Hematopoietic multipotent progenitor cell treated with erythropoietin and hydrocortisone succinate and interleukin-3 and kit ligand, for 6 days (in vitro differentiated cells): ENCODE measurements at regions not wholly inside any gene's neighbourhood (a gene's known extent, or its start where the extent isn't known, plus 50 kb on each side); places are given as distances from the start of the nearest gene placed in this dataset.

ENCODE experiments used
- DNase-seq: peaks from one replicate; pipeline ENCODE4 v3.0.0-alpha.2; 2015

GRCh38 chr21:16020878-16021277 lies 291.1 kb downstream of the USP25 start:
- DNase-seq: no peak

DNA sequence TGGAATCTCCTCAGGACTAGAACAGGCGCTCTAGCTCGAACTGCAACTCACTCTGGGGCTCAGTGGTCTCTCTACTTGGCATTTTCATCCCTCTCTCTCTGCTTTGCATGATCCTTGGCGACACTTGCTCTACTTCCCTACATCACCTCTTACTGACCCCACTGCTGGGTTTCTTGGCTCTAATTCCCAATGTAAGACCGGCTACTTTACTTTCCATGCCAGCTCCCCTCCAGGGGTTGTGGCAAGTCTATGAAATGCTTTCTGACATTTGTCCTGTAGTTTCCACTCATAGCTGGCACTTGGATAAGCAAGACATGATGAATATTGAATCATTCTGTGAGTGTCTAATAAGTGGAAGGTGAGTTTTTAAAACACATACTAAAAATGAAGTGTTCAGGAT lies 292.3 kb downstream of the USP25 start:
- DNase-seq: no peak

- no peak for DNase-seq
Measured at GRCh38 chr21:16022921-16023320, 293.1 kb downstream of the USP25 start.

- DNase-seq: no peak
Measured at GRCh38 chr21:16028142-16028541, 298.4 kb downstream of the USP25 start.

GRCh38 chr21:16028941-16029464 lies 299.2 kb downstream of the USP25 start:
- DNase-seq: no peak

DNA sequence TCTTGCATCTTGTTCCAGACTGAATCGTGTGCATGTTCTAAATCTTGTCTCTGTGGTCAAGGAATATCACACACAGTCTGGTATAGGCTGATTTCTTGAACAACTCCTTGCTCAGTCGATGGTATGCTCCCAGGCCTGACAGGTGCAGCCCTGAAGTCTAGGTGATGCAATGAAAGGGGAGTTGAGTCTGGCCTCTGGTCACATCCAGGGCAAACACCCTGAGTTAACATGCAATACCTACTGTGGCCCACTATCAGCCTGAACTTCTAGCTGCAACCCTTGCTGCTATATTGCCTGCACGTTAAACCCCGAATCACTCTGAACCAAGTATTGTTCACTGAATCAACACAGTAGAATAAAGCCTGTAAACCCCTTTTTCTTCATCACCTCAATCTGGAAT lies 303.4 kb downstream of the USP25 start:
- DNase-seq: no peak

DNA sequence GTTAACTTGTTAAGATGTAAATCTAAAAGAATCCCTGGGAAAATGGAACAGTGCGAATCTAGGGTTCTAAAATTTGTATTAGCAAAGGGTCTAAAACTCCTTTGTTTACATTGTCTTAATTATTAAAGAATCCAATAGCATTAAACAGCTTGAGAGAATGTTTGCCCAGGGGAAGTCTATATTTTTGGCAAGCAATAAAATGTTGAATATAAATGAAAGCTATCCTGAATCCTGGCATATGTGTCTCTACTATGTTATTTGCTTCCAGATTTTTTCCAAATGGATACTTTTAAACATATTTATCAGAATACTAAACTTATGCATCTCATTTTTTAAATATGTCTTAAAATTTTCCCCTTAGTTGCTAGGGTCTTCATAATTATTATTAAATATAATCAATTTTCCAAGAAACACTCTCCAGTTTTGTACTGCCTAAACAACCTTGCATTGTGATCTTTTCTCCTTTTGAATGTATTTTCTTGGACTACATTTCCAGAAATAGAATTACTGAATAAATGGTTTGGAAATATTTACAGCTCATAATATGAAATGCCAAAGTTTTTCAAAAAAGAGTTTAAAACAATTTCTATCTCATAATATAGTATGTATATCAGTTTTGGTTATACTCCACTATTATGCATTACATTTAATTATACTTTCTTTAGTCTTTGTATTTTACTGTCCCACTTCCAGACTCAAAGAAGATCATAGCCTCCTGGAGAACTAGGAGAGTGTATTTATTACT lies 304.8 kb downstream of the USP25 start:
- no peak for DNase-seq

DNA sequence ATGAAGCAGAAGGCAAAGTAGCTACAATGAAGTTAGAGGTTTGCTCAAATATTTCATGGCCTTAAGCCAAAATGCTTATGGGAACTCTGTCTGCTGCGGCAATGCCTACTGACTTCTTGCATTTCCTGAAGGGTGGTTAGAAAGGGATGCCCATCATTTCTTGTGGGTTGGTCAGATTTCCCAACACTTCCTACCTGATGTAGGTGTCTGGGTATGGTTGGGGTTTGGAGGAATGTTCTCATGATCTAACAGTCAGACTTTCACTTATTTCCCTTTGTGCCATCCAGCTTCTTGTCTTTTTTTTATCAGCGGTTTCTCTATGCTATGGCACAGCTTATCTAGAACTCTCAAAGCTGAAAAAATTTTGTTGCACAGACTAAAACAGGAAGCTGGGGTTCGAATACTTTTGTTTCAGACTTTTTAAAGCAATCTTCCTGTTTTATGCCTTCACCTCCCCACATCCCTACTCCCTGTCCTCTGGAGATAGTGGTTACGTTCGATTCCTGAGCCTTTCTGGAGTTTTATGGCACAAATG lies 307.7 kb downstream of the USP25 start:
- peak; percentile 72 for DNase-seq

DNA sequence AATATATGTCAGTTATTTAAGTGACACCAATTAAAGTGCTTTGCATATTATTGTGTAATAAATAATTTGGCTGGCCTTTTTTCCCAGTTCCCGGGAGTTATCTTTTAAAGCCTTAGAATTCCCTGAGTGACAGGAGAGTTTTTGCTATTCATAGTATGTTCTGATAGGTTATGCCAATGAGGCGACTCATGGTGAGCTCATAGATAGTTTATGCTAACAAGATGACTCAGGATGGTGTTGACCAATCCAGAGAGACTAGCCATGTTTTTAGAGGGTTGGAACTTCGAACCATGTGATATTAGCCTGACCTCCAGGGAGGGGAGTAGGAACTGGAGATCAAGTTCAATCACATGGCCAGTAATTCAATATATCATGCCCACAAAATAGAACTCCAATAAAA lies 310.8 kb downstream of the USP25 start:
- DNase-seq: no peak

GRCh38 chr21:16044676-16045075 lies 314.9 kb downstream of the USP25 start:
- no peak for DNase-seq

GRCh38 chr21:16046656-16047330 lies 317.0 kb downstream of the USP25 start:
- DNase-seq: no peak

- no peak for DNase-seq
Measured at GRCh38 chr21:16047904-16048303, 318.1 kb downstream of the USP25 start.

- DNase-seq: no peak
Measured at GRCh38 chr21:16055014-16055413, 325.2 kb downstream of the USP25 start.

DNA sequence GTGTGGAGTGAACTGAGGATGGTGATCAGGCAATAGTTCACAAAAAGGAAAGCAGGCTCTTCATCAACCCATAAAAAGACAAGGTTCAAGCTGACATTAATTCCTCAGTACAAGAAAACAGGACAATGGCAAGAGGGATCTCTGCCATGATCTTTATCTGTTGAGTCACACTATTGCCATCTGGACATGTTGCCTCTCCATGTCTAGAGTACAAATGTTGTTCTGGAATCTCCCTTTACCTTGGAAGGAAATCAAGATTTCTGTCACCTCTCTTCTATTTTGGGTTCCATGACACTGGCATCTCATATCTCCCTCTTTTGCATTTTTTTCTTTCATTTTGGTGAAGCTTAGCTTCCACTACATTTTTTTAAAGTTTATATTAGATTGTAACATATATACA lies 329.1 kb downstream of the USP25 start:
- DNase-seq: no peak

DNA sequence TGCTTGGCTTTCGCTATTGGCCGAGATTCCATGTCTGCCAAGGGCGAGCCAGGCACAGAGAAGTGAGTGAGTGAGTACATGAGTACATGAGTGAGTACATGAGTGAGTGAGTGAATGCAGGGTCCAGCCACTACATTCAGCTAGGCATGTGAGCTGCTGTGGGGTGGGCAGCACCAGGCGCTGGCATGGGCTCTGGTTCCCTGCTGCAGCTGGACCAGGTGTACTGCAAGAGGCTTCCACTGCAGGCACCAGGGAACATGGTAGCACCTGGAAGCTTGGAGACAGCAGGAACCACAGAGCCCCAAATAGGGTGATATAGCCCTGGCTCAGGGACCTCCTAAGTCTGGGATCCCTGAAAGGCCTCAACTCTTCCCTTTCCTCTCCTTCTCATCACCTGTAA lies 330.2 kb downstream of the USP25 start:
- DNase-seq: no peak

DNA sequence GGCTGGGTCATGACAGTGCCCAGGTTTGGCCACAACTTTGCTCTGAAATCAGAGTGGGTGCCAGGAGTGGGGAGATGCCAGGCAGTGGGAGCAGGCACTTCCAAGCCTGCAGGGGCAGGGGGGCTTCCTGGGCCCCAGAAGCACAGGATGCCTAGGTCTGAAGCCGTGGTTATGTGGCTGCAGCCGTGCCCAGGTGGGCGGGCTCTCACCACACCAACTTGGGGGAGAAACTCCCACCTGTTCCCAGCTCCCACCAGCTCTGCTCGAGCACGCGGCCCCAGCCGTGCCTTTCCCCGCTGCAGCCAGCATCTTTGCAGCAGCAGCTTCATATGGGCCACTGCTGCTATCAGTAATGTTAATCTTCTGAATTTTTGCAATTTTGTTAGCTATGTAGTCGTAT lies 331.4 kb downstream of the USP25 start:
- no peak for DNase-seq

- no peak for DNase-seq
Measured at GRCh38 chr21:16069178-16070112, 339.7 kb downstream of the USP25 start.

- no peak for DNase-seq
Measured at GRCh38 chr21:16070207-16070651, 340.4 kb downstream of the USP25 start.

DNA sequence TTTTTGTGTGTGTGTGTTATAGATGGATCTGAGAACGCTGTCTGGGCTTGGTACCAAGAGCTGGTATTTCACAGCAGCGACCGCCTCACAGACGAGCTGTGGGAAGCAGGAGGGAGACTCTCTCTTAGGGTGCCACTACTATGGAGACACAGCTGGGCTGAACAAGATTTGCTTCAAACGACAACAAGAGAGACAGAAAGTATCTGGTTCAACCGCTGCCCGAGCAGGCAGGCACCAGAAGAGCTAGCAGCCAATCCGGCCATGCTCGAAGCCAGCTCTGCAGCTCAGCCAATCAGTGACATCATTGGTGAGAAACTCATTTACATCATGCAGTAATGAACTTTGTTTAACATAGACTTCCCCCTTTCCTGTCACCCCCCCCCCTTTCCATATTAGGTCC lies 341.3 kb downstream of the USP25 start:
- DNase-seq: no peak

DNA sequence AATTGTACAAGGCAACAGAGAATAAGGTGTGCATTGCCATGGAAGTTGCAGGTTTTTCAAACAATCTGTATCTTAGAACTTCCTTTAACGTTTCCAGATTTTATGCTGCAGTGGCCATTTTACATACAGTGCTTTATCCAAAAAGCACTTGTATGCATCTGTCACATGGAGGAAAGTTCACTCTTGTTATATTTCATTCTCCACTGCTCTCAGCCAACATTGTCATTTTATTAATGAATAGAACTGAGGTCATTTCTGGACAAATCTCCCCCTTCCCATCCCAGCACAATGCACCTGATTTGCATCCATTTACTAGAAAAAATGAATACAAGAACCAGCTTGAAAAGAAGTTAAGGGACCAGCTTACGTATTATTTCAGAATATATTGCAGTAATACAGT lies 342.0 kb downstream of the USP25 start:
- DNase-seq: no peak

GRCh38 chr21:16072221-16072620 lies 342.4 kb downstream of the USP25 start:
- DNase-seq: no peak

DNA sequence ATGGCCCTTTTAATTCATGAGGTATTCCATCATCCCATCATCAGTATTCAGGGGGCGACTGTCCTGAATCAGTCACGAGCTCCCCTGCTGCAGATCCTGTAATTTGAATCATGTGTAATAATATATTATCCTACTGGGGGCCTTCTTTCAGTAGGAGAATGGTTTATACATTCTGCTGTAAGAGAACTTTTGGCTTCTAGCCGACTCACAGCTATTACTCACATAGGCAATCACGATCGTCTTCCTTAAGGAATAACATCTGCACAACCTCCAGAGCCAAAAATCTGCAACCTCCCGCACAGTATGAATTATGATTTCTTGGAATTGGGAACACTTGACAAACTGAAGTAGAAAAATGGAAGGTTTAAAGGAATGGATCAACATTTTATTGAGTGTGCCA lies 343.0 kb downstream of the USP25 start:
- no peak for DNase-seq

- no peak for DNase-seq
Measured at GRCh38 chr21:16073586-16073985, 343.8 kb downstream of the USP25 start.
